AML-193 (cell line): ENCODE measurements at regions not wholly inside any gene's neighbourhood (a gene's known extent, or its start where the extent isn't known, plus 50 kb on each side); places are given as distances from the start of the nearest gene placed in this dataset.
A peak's percentile ranks its signal among the peaks of the same experiment; 100 is the strongest.
"Not testable (repeated sequence)": the region's sequence is repeated elsewhere in the genome, so short reads cannot be mapped to it uniquely, and the experiment has no call there.

Experiments
- DNase-seq, 2 experiments: peaks; one replicate each; lab custom pipeline; 2025; lab: John Stamatoyannopoulos, UW

DNA sequence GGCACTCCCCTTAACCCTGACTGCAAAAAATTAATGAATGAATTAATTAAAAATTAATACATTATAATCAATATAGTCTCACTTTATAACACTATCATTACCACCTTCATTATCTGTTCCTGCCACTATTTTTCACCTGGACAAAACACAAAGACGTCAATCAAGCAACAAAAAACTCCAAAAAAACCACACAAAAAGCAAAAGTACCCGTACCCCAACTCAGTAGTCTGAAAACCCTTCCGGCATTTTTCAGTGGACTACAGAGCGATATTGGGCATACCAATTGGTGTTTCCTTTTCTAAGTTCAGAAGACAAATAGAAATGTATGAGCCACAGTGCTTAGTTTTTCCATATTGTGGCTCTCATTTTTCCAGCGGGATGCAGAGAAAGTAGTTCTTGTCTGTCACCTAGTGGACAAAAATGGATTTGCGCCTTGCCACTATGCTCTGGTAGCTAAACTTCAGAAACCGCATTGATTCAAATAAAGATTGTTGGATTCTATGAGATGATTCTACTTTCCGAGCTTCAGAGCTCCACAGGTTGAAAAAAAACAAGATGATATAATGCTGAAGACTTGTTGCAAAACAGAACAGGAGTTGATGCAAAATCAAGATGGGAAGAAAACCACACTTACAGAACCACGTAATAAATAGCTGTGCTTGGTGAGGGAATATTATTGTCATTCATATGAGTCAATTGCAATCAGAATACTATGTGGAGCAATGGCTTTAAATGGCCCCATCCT is 50.6 kb upstream of the ITGB1 start:
- peak; percentile 54 to 70 for DNase-seq

DNA sequence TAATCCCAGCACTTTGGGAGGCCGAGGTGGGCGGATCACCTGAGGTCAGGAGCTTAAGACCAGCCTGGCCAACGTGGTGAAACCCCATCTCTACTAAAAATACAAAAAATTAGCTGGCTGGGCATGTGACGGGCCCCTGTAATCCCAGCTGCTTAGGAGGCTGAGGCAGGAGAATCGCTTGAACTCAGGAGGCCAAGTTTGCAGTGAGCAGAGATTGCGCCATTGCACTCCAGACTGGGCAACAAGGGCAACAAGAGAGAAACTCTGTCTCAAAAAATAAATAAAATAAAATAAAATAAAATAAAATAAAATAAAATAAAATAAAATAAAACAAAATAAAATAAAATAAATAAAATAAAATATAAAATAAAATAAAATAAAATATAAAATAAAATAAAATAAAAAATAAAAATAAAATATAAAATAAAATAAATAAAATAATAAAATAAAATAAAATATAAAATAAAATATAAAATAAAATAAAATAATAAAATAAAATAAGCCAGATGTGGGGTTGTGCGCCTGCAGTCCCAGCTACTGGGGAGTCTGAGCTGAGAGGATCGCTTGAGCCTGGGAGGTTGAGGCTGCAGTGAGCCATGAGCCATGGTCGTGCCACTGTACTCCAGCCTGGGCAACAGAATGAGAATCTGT is 49.8 kb upstream of the ITGB1 start:
- not testable (repeated sequence) for DNase-seq
